Mesendoderm (in vitro differentiated cells): ENCODE measurements at regions not wholly inside any gene's neighbourhood (a gene's known extent, or its start where the extent isn't known, plus 50 kb on each side); places are given as distances from the start of the nearest gene placed in this dataset.

ENCODE experiments used
- DNase-seq: peaks from one replicate; pipeline ENCODE4 v3.0.0; 2013
- H2AK5ac ChIP-seq: 2 replicates; pipeline ENCODE4 v1.6.1; 2013; ENCODE audit warnings: low read length, inconsistent platforms
- H2BK120ac ChIP-seq: 2 replicates; pipeline ENCODE4 v1.6.1; 2013; ENCODE audit warnings: low read depth, mild to moderate bottlenecking, low read length, moderate library complexity, mixed read lengths
- H2BK15ac ChIP-seq: replicated peaks from 2 replicates; pipeline ENCODE4 v1.6.1; 2013; ENCODE audit warnings: low read depth, mild to moderate bottlenecking, moderate library complexity
- H2BK5ac ChIP-seq: 2 replicates; pipeline ENCODE4 v1.6.1; 2013; ENCODE audit warnings: low read length, inconsistent platforms
- H3K18ac ChIP-seq: 2 replicates; pipeline ENCODE4 v1.6.1; 2013; ENCODE audit warnings: mild to moderate bottlenecking, low read length, mixed read lengths
- H3K23ac ChIP-seq: one replicate; pipeline ENCODE4 v1.6.1; 2013; ENCODE audit warnings: low read length
- H3K27ac ChIP-seq: 2 replicates; pipeline ENCODE4 v1.5.1; 2013; ENCODE audit warnings: low read depth, mild to moderate bottlenecking, inconsistent platforms, low read length, moderate library complexity
- H3K27me3 ChIP-seq: 2 replicates; pipeline ENCODE4 v1.6.1; 2013; ENCODE audit warnings: low read length, control low read depth, mild to moderate bottlenecking, inconsistent platforms; ENCODE audit not compliant: insufficient read depth, poor library complexity
- H3K36me3 ChIP-seq: 2 replicates; pipeline ENCODE4 v1.6.1; 2013; ENCODE audit warnings: low read length, inconsistent platforms; ENCODE audit not compliant: control insufficient read depth, insufficient read depth
- H3K4ac ChIP-seq: one replicate; pipeline ENCODE4 v1.6.1; 2013; ENCODE audit warnings: low read depth, mild to moderate bottlenecking, low read length, moderate library complexity
- H3K4me1 ChIP-seq: 2 replicates; pipeline ENCODE4 v1.6.1; 2013; ENCODE audit warnings: low read depth, low read length, inconsistent platforms; ENCODE audit not compliant: control insufficient read depth
- H3K4me2 ChIP-seq: 2 replicates; pipeline ENCODE4 v1.6.1; 2013; ENCODE audit warnings: low read length
- H3K4me3 ChIP-seq: 2 replicates; pipeline ENCODE4 v1.5.1; 2013; ENCODE audit warnings: mild to moderate bottlenecking, low read length
- H3K56ac ChIP-seq: one replicate; pipeline ENCODE4 v1.6.1; 2013; ENCODE audit warnings: low read length
- H3K79me1 ChIP-seq: 2 replicates; pipeline ENCODE4 v1.6.1; 2013; ENCODE audit warnings: low read length, inconsistent platforms
- H3K79me2 ChIP-seq: 2 replicates; pipeline ENCODE4 v1.6.1; 2013; ENCODE audit warnings: mild to moderate bottlenecking, low read length; ENCODE audit not compliant: control insufficient read depth, insufficient read depth
- H3K9ac ChIP-seq: 2 replicates; pipeline ENCODE4 v1.6.1; 2013; ENCODE audit warnings: low read length, inconsistent platforms
- H4K5ac ChIP-seq: one replicate; pipeline ENCODE4 v1.6.1; 2013; ENCODE audit warnings: low read length
- H4K8ac ChIP-seq: one replicate; pipeline ENCODE4 v1.6.1; 2013; ENCODE audit warnings: low read depth, mild to moderate bottlenecking, control low read depth, low read length, moderate library complexity
- WGBS: extraction: QIAGEN DNeasy Blood & Tissue Kit; methylation state at CpG from one replicate; pipeline ENCODE4 v1.1.7; 2013; ENCODE audit warnings: low lambda C conversion rate, missing lambda C conversion rate; ENCODE audit not compliant: insufficient coverage; ENCODE audit errors: extremely low coverage; 5-methylcytosine and 5-hydroxymethylcytosine counted together

DNA sequence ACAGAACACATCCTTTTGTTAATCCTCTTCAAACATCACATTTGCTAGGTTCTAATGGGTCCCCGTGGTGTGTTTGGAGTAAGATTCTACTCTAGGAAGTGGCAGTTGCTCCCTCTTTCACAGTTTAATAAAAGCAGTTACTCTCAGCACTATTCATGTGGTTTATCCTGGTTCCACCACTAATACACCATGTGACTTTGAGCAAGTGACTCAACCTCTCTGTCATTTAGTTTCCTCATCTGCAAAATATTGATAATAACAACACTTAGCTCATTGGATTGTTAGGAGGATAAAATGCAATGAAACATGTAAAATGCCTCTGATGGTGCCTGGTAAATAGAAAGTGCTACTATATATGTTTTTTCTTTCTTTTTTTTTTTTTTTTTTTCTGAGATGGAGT is 488.0 kb upstream of the NOX3 start:
- Histone ChIP-seq H3K36me3 (no peaks in the 10 kb centered on the region), H3K4me2 (no peak overlapping the region), H3K4ac (no peak overlapping the region), H2BK5ac (no peak overlapping the region), H4K8ac (no peak overlapping the region), H3K79me2 (no peaks in the 10 kb centered on the region), H3K79me1 (no peaks in the 10 kb centered on the region), H4K5ac (no peak overlapping the region), H2BK120ac (no peak overlapping the region), H2BK15ac (no peak overlapping the region), H3K18ac (no peak overlapping the region), H3K56ac (no peak overlapping the region), H3K4me3 (no peak overlapping the region), H3K27ac (no peak overlapping the region), H3K27me3 (no peaks in the 10 kb centered on the region), H3K23ac (no peak overlapping the region), H3K9ac (no peak overlapping the region), H2AK5ac (no peak overlapping the region), H3K4me1 (no peaks in the 10 kb centered on the region)
- no CpG with 5 or more reads among the region's 1 CpG for WGBS
- DNase-seq, result no peak

DNA sequence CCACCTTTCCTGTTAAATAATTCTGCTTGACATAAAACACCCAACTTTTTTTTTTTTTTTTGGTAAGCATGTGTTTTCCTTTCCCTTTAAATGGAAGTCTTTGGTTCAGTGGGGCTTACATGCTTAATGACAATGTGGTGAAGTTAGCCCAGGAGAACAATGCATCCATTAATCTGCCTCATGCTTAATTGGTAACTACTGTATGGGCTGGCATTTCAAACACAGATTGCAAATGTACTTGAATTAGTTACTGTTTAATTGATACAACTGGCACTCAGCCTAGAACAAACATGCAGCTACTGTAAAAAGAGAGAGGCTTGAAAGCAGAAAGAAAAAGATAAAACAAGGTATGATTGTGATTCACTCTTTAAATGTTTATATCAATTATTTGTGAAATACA is 483.6 kb upstream of the NOX3 start:
- no peak overlapping the region for H2BK120ac ChIP-seq
- DNase-seq, result no peak
- no peak overlapping the region for H2BK5ac ChIP-seq
- no peak overlapping the region for H3K4me3 ChIP-seq
- H3K79me2 ChIP-seq, result no peaks in the 10 kb centered on the region
- H4K8ac ChIP-seq, result no peak overlapping the region
- no peaks in the 10 kb centered on the region for H3K36me3 ChIP-seq
- H2BK15ac ChIP-seq, result no peak overlapping the region
- no peak overlapping the region for H3K9ac ChIP-seq
- no peak overlapping the region for H3K4ac ChIP-seq
- no peaks in the 10 kb centered on the region for H3K79me1 ChIP-seq
- H3K18ac ChIP-seq, result no peak overlapping the region
- no peak overlapping the region for H4K5ac ChIP-seq
- H2AK5ac ChIP-seq, result no peak overlapping the region
- H3K27ac ChIP-seq, result no peak overlapping the region
- H3K4me2 ChIP-seq, result no peak overlapping the region
- no peaks in the 10 kb centered on the region for H3K27me3 ChIP-seq
- no peak overlapping the region for H3K23ac ChIP-seq
- no peaks in the 10 kb centered on the region for H3K4me1 ChIP-seq
- no peak overlapping the region for H3K56ac ChIP-seq

DNA sequence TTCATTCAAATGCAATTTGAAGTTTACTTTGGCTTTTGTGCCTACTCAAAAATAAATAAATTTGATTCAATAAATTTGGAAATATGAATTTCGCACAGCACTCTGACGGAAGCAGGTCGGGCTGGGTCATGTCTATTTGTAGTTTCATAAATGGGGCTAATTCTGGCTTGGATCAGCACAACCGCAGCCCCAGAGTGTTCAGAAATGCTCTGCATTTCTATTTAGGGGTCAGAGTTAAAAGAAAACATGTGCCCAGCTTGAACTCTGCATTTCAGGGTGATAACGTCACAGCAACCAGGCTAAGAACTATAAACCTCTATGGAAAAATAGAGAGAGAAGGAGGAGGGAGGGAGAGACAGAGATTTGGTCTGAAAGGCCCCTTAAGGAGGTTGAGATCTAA is 480.9 kb upstream of the NOX3 start:
- H3K4me3 ChIP-seq, result no peak overlapping the region
- H2BK15ac ChIP-seq, result no peak overlapping the region
- no peak overlapping the region for H3K56ac ChIP-seq
- no peak overlapping the region for H4K8ac ChIP-seq
- no peaks in the 10 kb centered on the region for H3K36me3 ChIP-seq
- no peak for DNase-seq
- no CpG with 5 or more reads among the region's 5 CpGs for WGBS
- no peak overlapping the region for H4K5ac ChIP-seq
- no peaks in the 10 kb centered on the region for H3K79me2 ChIP-seq
- no peak overlapping the region for H3K9ac ChIP-seq
- no peak overlapping the region for H2BK120ac ChIP-seq
- no peak overlapping the region for H3K4ac ChIP-seq
- H3K4me2 ChIP-seq, result no peak overlapping the region
- H3K27ac ChIP-seq, result no peak overlapping the region
- no peaks in the 10 kb centered on the region for H3K79me1 ChIP-seq
- H3K27me3 ChIP-seq, result no peaks in the 10 kb centered on the region
- no peak overlapping the region for H2BK5ac ChIP-seq
- H3K4me1 ChIP-seq, result no peaks in the 10 kb centered on the region
- H3K23ac ChIP-seq, result no peak overlapping the region
- no peak overlapping the region for H2AK5ac ChIP-seq
- no peak overlapping the region for H3K18ac ChIP-seq

DNA sequence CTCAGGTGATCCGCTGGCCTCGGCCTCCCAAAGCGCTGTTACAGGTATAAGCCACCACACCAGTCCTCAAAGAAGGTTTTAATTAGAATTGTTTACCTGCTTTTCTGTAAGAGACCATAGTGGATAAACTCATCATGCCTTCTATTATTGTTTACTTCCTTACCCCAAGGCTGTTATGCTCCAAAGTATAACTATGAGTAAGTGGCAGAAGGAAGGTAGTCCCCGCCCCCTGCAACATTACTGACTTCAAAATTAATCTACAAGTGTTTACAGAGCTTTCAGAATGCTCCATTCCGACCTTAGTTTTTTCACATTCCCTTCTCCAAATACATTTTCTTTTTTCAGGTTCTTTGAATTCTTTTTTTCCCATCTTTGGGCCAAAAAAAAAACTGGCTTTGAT is 480.5 kb upstream of the NOX3 start:
- no peaks in the 10 kb centered on the region for H3K27me3 ChIP-seq
- H3K36me3 ChIP-seq, result no peaks in the 10 kb centered on the region
- H3K18ac ChIP-seq, result no peak overlapping the region
- H4K8ac ChIP-seq, result no peak overlapping the region
- no peak overlapping the region for H4K5ac ChIP-seq
- H3K4ac ChIP-seq, result no peak overlapping the region
- H2AK5ac ChIP-seq, result no peak overlapping the region
- H3K79me1 ChIP-seq, result no peaks in the 10 kb centered on the region
- no peak overlapping the region for H3K56ac ChIP-seq
- no peak for DNase-seq
- no peak overlapping the region for H3K23ac ChIP-seq
- H3K9ac ChIP-seq, result no peak overlapping the region
- H2BK15ac ChIP-seq, result no peak overlapping the region
- no peaks in the 10 kb centered on the region for H3K79me2 ChIP-seq
- no peak overlapping the region for H2BK5ac ChIP-seq
- no peak overlapping the region for H3K27ac ChIP-seq
- no peak overlapping the region for H3K4me2 ChIP-seq
- H3K4me1 ChIP-seq, result no peaks in the 10 kb centered on the region
- WGBS, result no CpG with 5 or more reads among the region's 5 CpGs
- H3K4me3 ChIP-seq, result no peak overlapping the region
- H2BK120ac ChIP-seq, result no peak overlapping the region

DNA sequence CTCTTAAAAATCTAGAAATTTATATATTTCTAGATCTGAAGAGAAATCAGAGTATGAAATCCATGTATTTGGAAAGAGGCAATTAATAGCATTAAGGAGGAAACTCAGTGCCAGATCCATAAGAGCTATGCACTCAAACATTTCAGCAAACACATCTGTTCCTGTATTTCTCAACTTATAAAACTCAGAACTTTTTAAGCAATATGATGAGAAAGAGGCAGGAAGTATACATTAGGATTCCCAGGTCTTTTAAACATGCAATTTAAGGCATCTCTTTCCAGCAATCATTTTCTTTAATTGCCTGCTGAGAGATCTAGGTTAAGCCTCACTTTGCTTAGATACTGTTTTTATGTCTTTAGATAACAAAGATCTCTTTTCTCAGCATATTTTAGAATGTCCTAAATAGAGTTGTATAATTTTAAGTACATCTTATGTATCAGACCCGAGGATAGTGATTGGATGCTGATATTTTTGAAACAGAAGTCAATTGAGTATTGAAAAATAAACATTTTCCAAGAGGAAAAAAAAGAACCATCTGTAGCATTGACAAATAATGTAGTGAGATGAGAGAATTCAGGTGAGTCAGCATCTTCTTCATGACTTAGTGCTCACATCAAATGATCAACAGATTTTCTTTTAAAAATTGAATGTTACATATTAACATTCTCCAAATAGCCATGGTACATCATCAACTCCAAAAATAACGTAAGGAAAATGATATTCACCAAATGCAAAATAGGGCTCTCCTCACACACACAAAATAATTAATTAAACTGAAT is 461.4 kb upstream of the NOX3 start:
- Histone ChIP-seq H3K79me2 (no peaks in the 10 kb centered on the region), H2BK120ac (no peak overlapping the region), H3K23ac (no peak overlapping the region), H3K4ac (no peak overlapping the region), H3K79me1 (no peaks in the 10 kb centered on the region), H3K4me2 (no peak overlapping the region), H3K36me3 (no peaks in the 10 kb centered on the region), H3K4me1 (no peaks in the 10 kb centered on the region), H3K18ac (no peak overlapping the region), H3K27ac (no peak overlapping the region), H3K56ac (no peak overlapping the region), H3K9ac (no peak overlapping the region), H4K8ac (no peak overlapping the region), H4K5ac (no peak overlapping the region), H2AK5ac (no peak overlapping the region), H2BK15ac (no peak overlapping the region), H2BK5ac (no peak overlapping the region), H3K27me3 (no peaks in the 10 kb centered on the region), H3K4me3 (no peak overlapping the region)
- no peak for DNase-seq
- WGBS, result no CpG with 5 or more reads among the region's 2 CpGs

DNA sequence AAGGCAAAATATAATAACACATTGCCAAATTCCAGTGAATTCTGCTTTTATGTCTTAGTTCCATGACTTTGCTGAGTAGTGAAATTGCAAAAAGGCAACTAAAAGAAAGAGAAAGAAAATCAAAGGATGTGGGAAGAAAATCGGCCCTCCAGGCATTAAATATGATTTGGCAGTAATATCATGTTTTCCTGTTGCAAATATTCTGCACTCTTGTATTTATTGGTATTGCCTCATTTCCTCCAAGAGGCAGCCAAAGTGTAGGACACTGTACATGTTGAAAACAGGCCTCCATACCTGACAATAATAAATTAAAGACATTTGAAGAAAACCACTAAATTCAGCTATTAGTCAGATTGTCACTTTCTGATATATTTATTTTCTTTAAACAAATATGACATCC is 460.0 kb upstream of the NOX3 start:
- Histone ChIP-seq H3K4ac (no peak overlapping the region), H3K23ac (no peak overlapping the region), H4K5ac (no peak overlapping the region), H2BK5ac (no peak overlapping the region), H2AK5ac (no peak overlapping the region), H3K9ac (no peak overlapping the region), H2BK120ac (no peak overlapping the region), H3K4me1 (no peaks in the 10 kb centered on the region), H4K8ac (no peak overlapping the region), H3K27ac (no peak overlapping the region), H3K79me2 (no peaks in the 10 kb centered on the region), H2BK15ac (no peak overlapping the region), H3K36me3 (no peaks in the 10 kb centered on the region), H3K4me2 (no peak overlapping the region), H3K79me1 (no peaks in the 10 kb centered on the region), H3K27me3 (no peaks in the 10 kb centered on the region), H3K18ac (no peak overlapping the region), H3K4me3 (no peak overlapping the region), H3K56ac (no peak overlapping the region)
- WGBS, result no CpG with 5 or more reads among the region's 1 CpG
- DNase-seq, result no peak
